Fibroblast of lung (primary cell): ENCODE measurements at regions not wholly inside any gene's neighbourhood (a gene's known extent, or its start where the extent isn't known, plus 50 kb on each side); places are given as distances from the start of the nearest gene placed in this dataset.

ENCODE experiments used
- DNase-seq, 2 donors: peaks; one replicate each; pipeline versions ENCODE4 v3.0.0 to v3.0.0-alpha.2; 2010; ENCODE audit warnings: low read depth in 2 of 2
- H2AFZ ChIP-seq: 2 replicates; pipeline ENCODE4 v1.5.1; 2012; ENCODE audit warnings: low read length, control low read depth, inconsistent platforms
- H3K27ac ChIP-seq: 2 replicates; pipeline ENCODE4 v1.5.1; 2011; ENCODE audit warnings: low read length, control low read depth; ENCODE audit not compliant: insufficient read depth
- H3K27me3 ChIP-seq: 2 replicates; pipeline ENCODE4 v1.5.1; 2011; ENCODE audit warnings: mild to moderate bottlenecking, low read length; ENCODE audit not compliant: control insufficient read depth, insufficient read depth
- H3K36me3 ChIP-seq: 2 replicates; pipeline ENCODE4 v1.5.1; 2011; ENCODE audit warnings: low read length; ENCODE audit not compliant: control insufficient read depth, insufficient read depth
- H3K4me1 ChIP-seq: 2 replicates; pipeline ENCODE4 v1.5.1; 2011; ENCODE audit warnings: low read length; ENCODE audit not compliant: control insufficient read depth, insufficient read depth; ENCODE audit errors: extremely low read depth
- H3K4me2 ChIP-seq: 2 replicates; pipeline ENCODE4 v1.5.1; 2011; ENCODE audit warnings: low read length, control low read depth; ENCODE audit not compliant: insufficient read depth; ENCODE audit errors: extremely low read depth
- H3K4me3 ChIP-seq, 4 experiments: fragments of 200-600 bp in 1 of 4; sonication (generic) in 1 of 4; replicated peaks in 1 of 4; 2 replicates each; pipeline ENCODE4 v1.5.1; 2011 to 2016; ENCODE audit warnings: low read length in 4 of 4, low read depth in 3 of 4, mild to moderate bottlenecking in 3 of 4, control low read depth in 2 of 4, inconsistent platforms in 1 of 4, mixed read lengths in 1 of 4; ENCODE audit not compliant: insufficient read depth in 1 of 4; ENCODE audit errors: control extremely low read depth in 1 of 4
- H3K79me2 ChIP-seq: 2 replicates; pipeline ENCODE4 v1.5.1; 2012; ENCODE audit warnings: mild to moderate bottlenecking, low read length, inconsistent platforms; ENCODE audit not compliant: control insufficient read depth, insufficient read depth
- H3K9ac ChIP-seq: 2 replicates; pipeline ENCODE4 v1.5.1; 2011; ENCODE audit warnings: mild to moderate bottlenecking, low read length, control low read depth; ENCODE audit not compliant: insufficient read depth
- H3K9me3 ChIP-seq: 2 replicates; pipeline ENCODE4 v1.5.1; 2012; ENCODE audit warnings: low read depth, low read length; ENCODE audit not compliant: control insufficient read depth, insufficient read depth
- H4K20me1 ChIP-seq: 2 replicates; pipeline ENCODE4 v1.5.1; 2011; ENCODE audit warnings: low read length; ENCODE audit not compliant: control insufficient read depth, insufficient read depth; ENCODE audit errors: extremely low read depth
- EZH2 ChIP-seq: IDR thresholded peaks from 2 replicates; pipeline ENCODE4 v1.5.1; 2012; ENCODE audit warnings: low read length, control low read depth, mild to moderate bottlenecking; ENCODE audit errors: missing control alignments
- TF ChIP-seq, protein P1 (sequence below), 2 donors: IDR thresholded peaks in 1 of 2; conservative IDR thresholded peaks in 1 of 2; 1 replicate in 1 of 2; 2 replicates in 1 of 2; pipeline ENCODE4 v1.5.1; 2011 to 2012; ENCODE audit warnings: low read length in 2 of 2, control low read depth in 1 of 2, inconsistent platforms in 1 of 2, low read depth in 1 of 2, mild to moderate bottlenecking in 1 of 2

DNA sequence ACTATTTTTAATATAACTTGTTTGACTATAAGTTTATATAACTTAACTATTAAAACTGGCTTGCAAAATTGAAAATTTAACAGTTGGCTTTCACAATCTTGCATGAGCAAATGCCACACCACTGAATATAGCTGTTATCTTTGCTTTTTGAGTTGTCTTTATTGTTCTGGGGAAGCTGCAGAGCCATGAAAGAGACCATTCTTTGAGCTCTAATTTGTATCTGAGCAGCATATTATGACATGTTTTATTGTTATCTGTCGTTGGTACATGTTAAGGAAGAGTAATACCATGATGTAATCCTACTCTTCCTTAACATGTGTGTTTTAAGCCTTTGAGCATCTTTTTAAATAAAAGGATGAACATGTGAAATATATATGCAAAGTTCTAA lies 97.1 kb upstream of the ANK2 start:
- Histone ChIP-seq H4K20me1 (no peaks in the 10 kb centered on the region), H3K4me3 (no peak overlapping the region), H3K27ac (no peak overlapping the region), H3K9ac (no peak overlapping the region), H3K4me2 (no peak overlapping the region), H3K27me3 (no peaks in the 10 kb centered on the region), H2AFZ (no peak overlapping the region), H3K4me1 (no peaks in the 10 kb centered on the region), H3K36me3 (no peaks in the 10 kb centered on the region), H3K9me3 (no peaks in the 10 kb centered on the region), H3K79me2 (no peaks in the 10 kb centered on the region)
- TF ChIP-seq, protein P1, sequence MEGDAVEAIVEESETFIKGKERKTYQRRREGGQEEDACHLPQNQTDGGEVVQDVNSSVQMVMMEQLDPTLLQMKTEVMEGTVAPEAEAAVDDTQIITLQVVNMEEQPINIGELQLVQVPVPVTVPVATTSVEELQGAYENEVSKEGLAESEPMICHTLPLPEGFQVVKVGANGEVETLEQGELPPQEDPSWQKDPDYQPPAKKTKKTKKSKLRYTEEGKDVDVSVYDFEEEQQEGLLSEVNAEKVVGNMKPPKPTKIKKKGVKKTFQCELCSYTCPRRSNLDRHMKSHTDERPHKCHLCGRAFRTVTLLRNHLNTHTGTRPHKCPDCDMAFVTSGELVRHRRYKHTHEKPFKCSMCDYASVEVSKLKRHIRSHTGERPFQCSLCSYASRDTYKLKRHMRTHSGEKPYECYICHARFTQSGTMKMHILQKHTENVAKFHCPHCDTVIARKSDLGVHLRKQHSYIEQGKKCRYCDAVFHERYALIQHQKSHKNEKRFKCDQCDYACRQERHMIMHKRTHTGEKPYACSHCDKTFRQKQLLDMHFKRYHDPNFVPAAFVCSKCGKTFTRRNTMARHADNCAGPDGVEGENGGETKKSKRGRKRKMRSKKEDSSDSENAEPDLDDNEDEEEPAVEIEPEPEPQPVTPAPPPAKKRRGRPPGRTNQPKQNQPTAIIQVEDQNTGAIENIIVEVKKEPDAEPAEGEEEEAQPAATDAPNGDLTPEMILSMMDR (conservative IDR thresholded peaks at IDR 0.05 in 1 of 2, IDR thresholded peaks at IDR 0.05 in 1 of 2; ENCODE audit: low read depth in 1 of 2, low read length in 2 of 2) = no peak
- no peak for TF ChIP-seq EZH2
- DNase-seq = no peak

DNA sequence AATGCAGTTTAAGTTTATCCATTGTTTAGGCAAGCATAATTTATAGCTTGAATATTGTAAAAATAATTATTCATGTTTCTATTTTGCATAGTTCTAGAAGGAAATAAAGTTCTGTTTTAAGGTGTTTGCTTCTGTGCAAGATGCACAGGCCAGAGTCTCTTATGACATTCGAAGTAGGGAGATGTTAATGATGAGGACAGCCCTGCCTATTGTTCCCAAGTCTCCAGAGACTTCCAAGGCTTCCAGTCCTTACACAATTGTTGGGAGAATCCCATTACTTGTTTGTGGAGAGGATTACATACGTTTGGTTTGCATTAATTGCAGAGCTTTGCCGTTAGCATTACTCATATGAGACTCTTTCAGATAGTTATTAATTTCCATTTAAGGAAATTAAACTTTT lies 96.2 kb upstream of the ANK2 start:
- Histone ChIP-seq H4K20me1 (no peaks in the 10 kb centered on the region), H3K9me3 (no peaks in the 10 kb centered on the region), H3K79me2 (no peaks in the 10 kb centered on the region), H3K4me3 (no peak overlapping the region), H3K4me1 (no peaks in the 10 kb centered on the region), H3K4me2 (no peak overlapping the region), H3K36me3 (no peaks in the 10 kb centered on the region), H3K9ac (no peak overlapping the region), H2AFZ (no peak overlapping the region), H3K27ac (no peak overlapping the region), H3K27me3 (no peaks in the 10 kb centered on the region)
- TF ChIP-seq EZH2 = no peak
- TF ChIP-seq, protein P1 (conservative IDR thresholded peaks at IDR 0.05 in 1 of 2, IDR thresholded peaks at IDR 0.05 in 1 of 2; ENCODE audit: low read depth in 1 of 2, low read length in 2 of 2) = no peak
- no peak for DNase-seq

DNA sequence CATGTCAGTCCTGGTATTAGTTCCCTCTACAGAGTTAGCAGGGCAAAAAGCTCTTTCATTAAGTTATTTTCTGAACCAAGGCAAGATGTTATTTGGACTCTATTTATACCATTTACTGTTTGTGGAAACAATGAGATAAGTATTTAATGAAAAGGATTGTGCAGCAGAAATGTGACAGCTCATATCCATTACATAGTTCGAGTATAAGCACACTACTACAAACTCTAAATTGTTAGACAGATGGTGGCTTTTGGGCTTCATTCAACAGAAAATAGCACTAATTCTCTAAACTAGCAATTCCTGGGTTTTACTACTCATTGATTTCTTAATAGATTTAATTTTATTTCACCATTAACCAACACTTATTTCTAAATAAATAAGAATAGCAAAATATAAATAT lies 95.2 kb upstream of the ANK2 start:
- Histone ChIP-seq H3K27ac (no peak overlapping the region), H3K9me3 (no peaks in the 10 kb centered on the region), H3K4me1 (no peaks in the 10 kb centered on the region), H3K4me2 (no peak overlapping the region), H4K20me1 (no peaks in the 10 kb centered on the region), H3K4me3 (no peak overlapping the region), H2AFZ (no peak overlapping the region), H3K9ac (no peak overlapping the region), H3K36me3 (no peaks in the 10 kb centered on the region), H3K27me3 (no peaks in the 10 kb centered on the region), H3K79me2 (no peaks in the 10 kb centered on the region)
- no peak for DNase-seq
- no peak for TF ChIP-seq EZH2
- TF ChIP-seq, protein P1 (conservative IDR thresholded peaks at IDR 0.05 in 1 of 2, IDR thresholded peaks at IDR 0.05 in 1 of 2; ENCODE audit: low read depth in 1 of 2, low read length in 2 of 2) = no peak
